GM18907 (cell line): ENCODE measurements at regions not wholly inside any gene's neighbourhood (a gene's known extent, or its start where the extent isn't known, plus 50 kb on each side); places are given as distances from the start of the nearest gene placed in this dataset.

Source experiments
- ATAC-seq: cut with Tn5 transposase; IDR thresholded peaks from one replicate; pipeline ENCODE4 v1.9.1; 2021; ENCODE audit warnings: mild to moderate bottlenecking, moderate library complexity; ENCODE audit not compliant: unreplicated experiment

DNA sequence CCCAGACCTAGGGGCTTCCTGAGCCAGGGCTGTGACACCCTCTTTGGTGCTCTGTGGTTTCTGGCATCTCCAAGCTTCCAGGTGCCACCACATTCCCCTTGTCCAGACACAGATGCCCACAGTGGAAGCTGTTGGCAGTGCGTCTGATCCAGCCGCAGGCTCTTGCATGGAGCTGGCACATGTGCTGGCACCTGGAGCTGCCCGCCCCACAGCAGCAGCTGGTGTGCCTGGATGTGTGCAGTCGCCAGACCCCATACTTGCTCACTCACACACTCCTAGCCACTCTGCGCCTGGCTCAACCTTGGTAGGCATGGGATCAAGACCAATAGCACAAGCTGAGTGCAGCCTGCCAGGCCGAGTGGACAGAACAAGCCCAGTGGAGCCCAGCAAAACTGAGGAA, 106.5 kb downstream of the LYZL1 start:
- ATAC-seq: no peak

- ATAC-seq: no peak
Measured at GRCh38 chr10:29397221-29397620, 108.4 kb downstream of the LYZL1 start.

GRCh38 chr10:29403208-29403607, 114.3 kb downstream of the LYZL1 start:
- ATAC-seq: no peak

GRCh38 chr10:29407280-29407858, 118.5 kb downstream of the LYZL1 start:
- no peak for ATAC-seq
